ENCODE measurements at regions not wholly inside any gene's neighbourhood (a gene's known extent, or its start where the extent isn't known, plus 50 kb on each side); places are given as distances from the start of the nearest gene placed in this dataset.

DNA sequence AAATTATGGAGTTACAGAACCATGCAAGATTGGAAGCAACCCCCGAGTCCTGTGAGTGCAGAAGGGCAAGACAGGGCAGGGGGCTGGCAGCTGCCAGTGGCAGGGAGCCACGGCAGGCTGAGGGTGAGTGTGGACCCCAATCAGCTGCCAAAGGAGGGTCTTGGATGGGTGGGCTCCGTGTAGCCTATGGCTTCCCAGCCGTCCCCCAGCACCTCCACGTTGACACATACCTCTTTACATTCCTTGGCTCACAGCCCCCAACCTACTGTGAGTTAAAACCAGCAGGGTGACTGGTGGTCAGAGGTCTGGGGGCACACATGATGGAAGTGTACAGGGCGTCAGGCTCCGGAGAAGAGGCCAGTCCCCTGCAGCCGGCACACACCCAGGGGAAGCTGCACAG is 60.9 kb upstream of the SALL3 start:
- Mint-ChIP-seq H3K36me3 (no peaks in the 10 kb centered on the region), H3K4me1 (ENCODE audit: low read depth) (no peaks in the 10 kb centered on the region), H3K9me3 (no peaks in the 10 kb centered on the region), H3K4me3 (no peak overlapping the region), H3K27ac (no peak overlapping the region), H3K27me3 (no peaks in the 10 kb centered on the region)
- CTCF ChIA-PET: no interaction called here
- intact Hi-C loops (cut with micrococcal nuclease): no loop called here
- no peak for DNase-seq
- POLR2A ChIA-PET: no interaction called here

- POLR2A ChIA-PET: no interaction called here
- H3K4me3 Mint-ChIP-seq: no peak overlapping the region
- intact Hi-C loops (cut with micrococcal nuclease): no loop called here
- H3K36me3 Mint-ChIP-seq: no peaks in the 10 kb centered on the region
- no peaks in the 10 kb centered on the region for H3K4me1 Mint-ChIP-seq (ENCODE audit: low read depth)
- no peak for DNase-seq
- no peak overlapping the region for H3K27ac Mint-ChIP-seq
- no peaks in the 10 kb centered on the region for H3K27me3 Mint-ChIP-seq
- CTCF ChIA-PET: no interaction called here
- H3K9me3 Mint-ChIP-seq: no peaks in the 10 kb centered on the region
Observed at GRCh38 chr18:78919956-78920355, 59.7 kb upstream of the SALL3 start.

DNA sequence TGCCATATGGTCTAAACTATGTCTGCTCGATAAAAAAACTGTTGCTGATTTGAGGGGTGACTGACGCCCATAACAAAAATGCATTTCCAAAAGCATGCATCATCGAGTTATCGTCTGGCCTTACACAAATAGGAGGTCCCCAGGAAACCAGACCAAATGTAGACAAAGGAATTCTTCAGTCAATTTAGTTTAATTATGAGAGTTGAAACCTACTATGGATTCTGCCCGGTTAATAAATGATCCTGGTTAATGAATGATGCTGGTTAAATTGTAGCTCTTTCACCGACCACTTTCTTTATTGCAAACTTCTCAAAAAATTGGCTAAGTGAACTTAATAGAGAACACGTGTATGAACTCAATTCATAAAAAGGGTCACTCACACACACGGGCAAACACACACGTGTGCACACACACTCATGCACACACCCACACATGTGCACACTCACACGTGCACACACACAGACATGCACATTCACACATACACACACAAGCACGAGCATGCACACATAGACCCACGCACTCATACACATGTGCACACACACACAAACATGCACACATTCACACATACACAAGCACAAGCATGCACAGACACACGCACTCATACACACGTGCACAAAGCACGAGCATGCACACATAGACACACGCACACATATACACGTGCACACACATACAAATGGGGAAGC is 59.0 kb upstream of the SALL3 start:
- H3K36me3 Mint-ChIP-seq: no peaks in the 10 kb centered on the region
- no peak overlapping the region for H3K4me3 Mint-ChIP-seq
- no peaks in the 10 kb centered on the region for H3K9me3 Mint-ChIP-seq
- H3K27me3 Mint-ChIP-seq: no peaks in the 10 kb centered on the region
- intact Hi-C loops (cut with micrococcal nuclease): no loop called here
- DNase-seq: no peak
- CTCF ChIA-PET: no interaction called here
- H3K27ac Mint-ChIP-seq: no peak overlapping the region
- H3K4me1 Mint-ChIP-seq (ENCODE audit: low read depth): no peaks in the 10 kb centered on the region
- POLR2A ChIA-PET: no interaction called here

DNA sequence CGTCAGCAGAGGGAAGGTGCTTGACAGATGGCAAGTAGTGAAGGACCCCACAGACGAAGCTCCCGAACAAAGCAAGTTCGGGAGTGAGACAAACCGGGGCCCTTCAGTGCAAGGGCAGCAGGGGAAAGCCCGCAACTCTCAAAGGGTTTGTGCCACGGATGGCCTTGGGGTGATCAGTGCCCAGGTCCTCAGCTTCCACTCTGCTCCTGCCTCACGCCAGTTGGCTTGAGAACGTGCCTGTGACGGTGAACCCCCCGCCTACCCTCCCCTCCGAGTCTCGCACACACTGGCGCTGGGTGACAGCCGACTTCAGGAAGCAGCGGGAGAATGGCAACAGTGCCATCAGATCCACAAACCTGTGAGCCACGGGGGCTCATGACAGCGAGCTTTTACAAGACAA is 56.8 kb upstream of the SALL3 start:
- Mint-ChIP-seq H3K27me3 (no peaks in the 10 kb centered on the region), H3K4me3 (no peak overlapping the region), H3K9me3 (no peaks in the 10 kb centered on the region), H3K36me3 (no peaks in the 10 kb centered on the region), H3K27ac (no peak overlapping the region), H3K4me1 (ENCODE audit: low read depth) (no peaks in the 10 kb centered on the region)
- CTCF ChIA-PET: no interaction called here
- intact Hi-C loops (cut with micrococcal nuclease): no loop called here
- no peak for DNase-seq
- POLR2A ChIA-PET: no interaction called here

DNA sequence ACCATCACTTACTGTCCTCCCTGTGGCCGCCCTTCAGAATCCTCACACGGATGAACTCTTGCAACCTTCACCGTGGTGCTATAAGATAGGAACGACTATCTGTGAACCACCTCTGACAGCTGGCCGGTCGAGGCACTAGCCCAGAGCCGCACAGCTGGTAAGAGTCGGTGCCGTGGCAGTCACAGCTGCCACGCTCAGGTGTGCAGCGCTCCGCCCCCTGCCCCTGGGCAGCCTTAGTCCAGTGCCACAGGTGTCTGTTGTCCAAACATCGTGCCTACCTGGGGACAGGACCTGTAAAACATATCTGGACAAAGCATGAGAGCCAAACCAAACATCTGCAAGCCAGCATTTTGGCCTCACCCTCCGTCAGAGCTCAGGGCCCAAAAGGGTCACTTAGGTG is 55.3 kb upstream of the SALL3 start:
- no peaks in the 10 kb centered on the region for H3K9me3 Mint-ChIP-seq
- POLR2A ChIA-PET: no interaction called here
- H3K27ac Mint-ChIP-seq: no peak overlapping the region
- no peaks in the 10 kb centered on the region for H3K27me3 Mint-ChIP-seq
- no peaks in the 10 kb centered on the region for H3K36me3 Mint-ChIP-seq
- no peak overlapping the region for H3K4me3 Mint-ChIP-seq
- CTCF ChIA-PET: no interaction called here
- no peaks in the 10 kb centered on the region for H3K4me1 Mint-ChIP-seq (ENCODE audit: low read depth)
- DNase-seq: no peak
- intact Hi-C loops (cut with micrococcal nuclease): no loop called here

- Mint-ChIP-seq H3K27ac (no peak overlapping the region), H3K27me3 (no peaks in the 10 kb centered on the region), H3K9me3 (no peaks in the 10 kb centered on the region), H3K4me1 (ENCODE audit: low read depth) (no peaks in the 10 kb centered on the region), H3K4me3 (no peak overlapping the region), H3K36me3 (no peaks in the 10 kb centered on the region)
- DNase-seq: no peak
- ChIA-PET POLR2A (no interaction called here), CTCF (no interaction called here)
- intact Hi-C loops (cut with micrococcal nuclease): no loop called here
Observed at GRCh38 chr18:78924786-78925540, 54.7 kb upstream of the SALL3 start.

GRCh38 chr18:78925557-78926242 is 53.9 kb upstream of the SALL3 start:
- H3K4me3 Mint-ChIP-seq: no peak overlapping the region
- H3K27ac Mint-ChIP-seq: no peak overlapping the region
- no peaks in the 10 kb centered on the region for H3K9me3 Mint-ChIP-seq

DNA sequence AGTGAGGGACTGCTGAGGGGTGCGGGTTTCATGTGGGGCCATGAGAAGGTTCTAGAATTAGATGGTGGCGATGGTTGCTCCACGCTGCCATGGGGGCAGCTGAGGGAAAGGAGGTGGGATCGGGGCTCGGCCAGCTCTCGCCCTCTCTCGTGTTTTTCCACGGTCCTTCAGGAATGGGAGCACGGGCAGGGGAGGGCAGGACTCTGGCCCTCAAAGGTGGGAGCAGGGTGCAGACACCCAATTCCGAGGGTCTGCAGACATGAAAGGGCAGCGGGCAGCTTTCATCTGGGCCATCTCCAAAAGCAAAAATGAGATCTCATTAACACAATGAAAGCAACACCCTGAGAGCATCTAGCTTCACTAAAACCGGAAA is 53.4 kb upstream of the SALL3 start:
- no peaks in the 10 kb centered on the region for H3K36me3 Mint-ChIP-seq
- POLR2A ChIA-PET: interaction anchor here (0.8 kb wide), 1 partner anchor 15 kb away, joined by 3 read pairs; no protein-coding TSS in a partner anchor
- H3K4me1 Mint-ChIP-seq (ENCODE audit: low read depth): no peaks in the 10 kb centered on the region
- intact Hi-C loops (cut with micrococcal nuclease): no loop called here
- H3K27me3 Mint-ChIP-seq: no peaks in the 10 kb centered on the region
- DNase-seq: no peak
- no peak overlapping the region for H3K4me3 Mint-ChIP-seq
- CTCF ChIA-PET: no interaction called here
- H3K27ac Mint-ChIP-seq: no peak overlapping the region
- no peaks in the 10 kb centered on the region for H3K9me3 Mint-ChIP-seq

More at GRCh38 chr18:78925557-78926242, 53.9 kb upstream of the SALL3 start:
- Mint-ChIP-seq H3K4me1 (ENCODE audit: low read depth) (no peaks in the 10 kb centered on the region), H3K27me3 (no peaks in the 10 kb centered on the region), H3K36me3 (no peaks in the 10 kb centered on the region)
- intact Hi-C loops (cut with micrococcal nuclease): no loop called here
- no peak for DNase-seq
- ChIA-PET CTCF (no interaction called here), POLR2A (interaction anchor here (0.8 kb wide), 1 partner anchor 14 kb away, joined by 3 read pairs; no protein-coding TSS in a partner anchor)

- intact Hi-C loops (cut with micrococcal nuclease): no loop called here
- POLR2A ChIA-PET: no interaction called here
- DNase-seq: no peak
Observed at GRCh38 chr18:78927156-78927555, 52.5 kb upstream of the SALL3 start.

DNA sequence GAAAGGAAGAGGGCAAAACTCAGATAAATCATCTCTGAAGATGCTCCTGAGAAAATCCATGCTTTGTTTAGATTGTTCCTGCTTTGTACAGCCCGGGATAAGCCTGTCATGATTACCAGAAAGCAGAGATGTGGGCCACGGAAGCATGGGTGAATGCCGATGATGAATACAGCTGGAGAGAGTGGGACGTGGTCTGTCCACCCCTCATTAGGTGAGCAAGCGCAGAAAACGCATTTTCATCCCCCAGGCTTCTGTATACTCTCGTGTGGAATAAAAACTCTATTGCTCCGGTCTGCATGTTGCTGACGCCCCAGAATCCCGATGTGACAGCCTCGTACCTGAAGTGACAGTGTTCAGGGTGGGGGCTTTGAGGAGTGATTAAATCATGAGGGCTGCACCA is 52.0 kb upstream of the SALL3 start:
- no peak overlapping the region for H3K27ac Mint-ChIP-seq

More at GRCh38 chr18:78927156-78927555, 52.5 kb upstream of the SALL3 start:
- CTCF ChIA-PET: no interaction called here
- no peak overlapping the region for H3K27ac Mint-ChIP-seq
- no peak overlapping the region for H3K4me3 Mint-ChIP-seq
- H3K4me1 Mint-ChIP-seq (ENCODE audit: low read depth): no peaks in the 10 kb centered on the region
- no peaks in the 10 kb centered on the region for H3K9me3 Mint-ChIP-seq
- no peaks in the 10 kb centered on the region for H3K27me3 Mint-ChIP-seq
- no peaks in the 10 kb centered on the region for H3K36me3 Mint-ChIP-seq

DNA sequence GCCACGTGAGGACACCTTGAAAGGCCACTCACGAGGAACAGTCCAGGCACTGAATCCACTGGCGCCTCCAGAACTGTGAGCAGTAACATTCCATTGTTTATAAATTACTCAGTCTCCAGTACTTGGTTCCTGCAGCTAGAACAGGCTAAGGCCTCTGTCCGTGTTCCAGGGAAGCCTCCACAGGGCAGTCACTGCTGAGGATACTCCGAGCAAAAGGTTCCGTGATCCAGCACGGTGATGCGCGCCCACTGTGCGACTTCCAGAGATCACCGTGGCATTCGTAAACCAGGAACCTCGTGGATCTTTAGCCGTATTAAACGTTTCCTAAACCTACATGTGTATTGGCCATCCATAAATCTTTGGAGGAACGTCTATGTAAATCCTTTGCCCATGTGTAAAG is 51.5 kb upstream of the SALL3 start:
- Mint-ChIP-seq H3K27ac (no peak overlapping the region), H3K9me3 (no peaks in the 10 kb centered on the region), H3K27me3 (no peaks in the 10 kb centered on the region), H3K4me3 (no peak overlapping the region), H3K36me3 (no peaks in the 10 kb centered on the region), H3K4me1 (ENCODE audit: low read depth) (no peaks in the 10 kb centered on the region)
- intact Hi-C loops (cut with micrococcal nuclease): no loop called here
- CTCF ChIA-PET: no interaction called here
- POLR2A ChIA-PET: no interaction called here
- DNase-seq: no peak

More for the DNA sequence above, 52.0 kb upstream of the SALL3 start:
- no peaks in the 10 kb centered on the region for H3K27me3 Mint-ChIP-seq
- H3K4me1 Mint-ChIP-seq (ENCODE audit: low read depth): no peaks in the 10 kb centered on the region
- POLR2A ChIA-PET: no interaction called here
- H3K9me3 Mint-ChIP-seq: no peaks in the 10 kb centered on the region
- no peak overlapping the region for H3K4me3 Mint-ChIP-seq
- CTCF ChIA-PET: no interaction called here
- H3K36me3 Mint-ChIP-seq: no peaks in the 10 kb centered on the region
- intact Hi-C loops (cut with micrococcal nuclease): no loop called here
- no peak for DNase-seq

DNA sequence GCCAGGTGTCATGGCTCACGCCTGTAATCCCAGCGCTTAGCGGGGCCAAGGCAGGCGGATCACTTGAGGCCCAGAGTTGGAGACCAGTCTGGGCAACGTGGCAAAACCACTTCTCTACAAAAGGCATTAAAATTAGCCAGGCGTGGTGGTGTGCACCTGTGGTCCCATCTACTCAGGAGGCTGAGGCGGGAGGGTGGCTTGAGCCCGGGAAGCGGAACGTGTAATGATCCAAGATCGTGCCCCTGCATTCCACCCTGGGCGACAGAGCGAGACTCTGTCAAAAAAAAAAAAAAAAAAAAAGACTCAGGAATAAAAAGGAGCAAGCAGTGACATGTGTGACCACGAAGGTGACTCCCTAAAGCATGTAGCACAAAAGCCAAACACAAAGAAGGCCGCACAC is 50.1 kb upstream of the SALL3 start:
- Mint-ChIP-seq H3K27me3 (no peaks in the 10 kb centered on the region), H3K36me3 (no peaks in the 10 kb centered on the region), H3K27ac (no peak overlapping the region), H3K4me3 (no peak overlapping the region), H3K9me3 (no peaks in the 10 kb centered on the region), H3K4me1 (ENCODE audit: low read depth) (no peaks in the 10 kb centered on the region)
- ChIA-PET POLR2A (no interaction called here), CTCF (no interaction called here)
- intact Hi-C loops (cut with micrococcal nuclease): no loop called here
- no peak for DNase-seq
